GM23338 (cell line): ENCODE measurements at regions not wholly inside any gene's neighbourhood (a gene's known extent, or its start where the extent isn't known, plus 50 kb on each side); places are given as distances from the start of the nearest gene placed in this dataset.

Experiments used
- ATAC-seq: fragments of 200-7000 bp; cut with Tn5 transposase; 3 replicates; pipeline ENCODE4 v1.9.1; 2020
- DNase-seq: peaks from one replicate; pipeline ENCODE4 v3.0.0-alpha.2; 2015; ENCODE audit warnings: low spot score
- H2AFZ ChIP-seq: fragments of 200-600 bp; sonication (generic); 2 replicates; pipeline ENCODE4 v1.8.0; 2016; ENCODE audit warnings: antibody characterized with exemption, mild to moderate bottlenecking, moderate library complexity
- H3F3A ChIP-seq: fragments of 200-600 bp; sonication (generic); replicated peaks from 2 replicates; pipeline ENCODE4 v1.8.0; 2017; ENCODE audit warnings: antibody characterized with exemption, mixed run types, low read depth
- H3K27ac ChIP-seq: fragments of 200-600 bp; sonication (generic); 2 replicates; pipeline ENCODE4 v1.6.1; 2016; ENCODE audit warnings: low read depth
- H3K27me3 ChIP-seq: fragments of 200-600 bp; sonication (generic); 2 replicates; pipeline ENCODE4 v1.8.0; 2016; ENCODE audit warnings: mild to moderate bottlenecking, mixed run types, moderate library complexity; ENCODE audit not compliant: insufficient read depth
- H3K36me3 ChIP-seq: fragments of 200-600 bp; sonication (generic); 2 replicates; pipeline ENCODE4 v1.8.0; 2016; ENCODE audit warnings: mild to moderate bottlenecking; ENCODE audit not compliant: insufficient read depth
- H3K4me1 ChIP-seq: fragments of 200-600 bp; sonication (generic); 2 replicates; pipeline ENCODE4 v1.8.0; 2016; ENCODE audit warnings: mild to moderate bottlenecking, moderate library complexity; ENCODE audit not compliant: insufficient read depth
- H3K4me2 ChIP-seq: fragments of 200-600 bp; sonication (generic); 2 replicates; pipeline ENCODE4 v1.7.1; 2017; ENCODE audit warnings: mixed run types
- H3K4me3 ChIP-seq: fragments of 200-600 bp; sonication (generic); 2 replicates; pipeline ENCODE4 v1.6.1; 2016; ENCODE audit warnings: mixed run types
- H3K79me2 ChIP-seq: fragments of 200-600 bp; sonication (generic); replicated peaks from 2 replicates; pipeline ENCODE4 v1.8.0; 2017; ENCODE audit warnings: mild to moderate bottlenecking; ENCODE audit not compliant: insufficient read depth
- H3K9me2 ChIP-seq: fragments of 200-600 bp; sonication (generic); 2 replicates; pipeline ENCODE4 v1.8.0; 2017; ENCODE audit not compliant: insufficient read depth
- H4K20me1 ChIP-seq: fragments of 200-600 bp; sonication (generic); replicated peaks from 2 replicates; pipeline ENCODE4 v1.8.0; 2017; ENCODE audit warnings: mild to moderate bottlenecking; ENCODE audit not compliant: insufficient read depth
- H3K27ac Mint-ChIP-seq: 2 replicates; pipeline ENCODE4 v1.8.0; 2020; ENCODE audit warnings: inconsistent platforms, mild to moderate bottlenecking, moderate library complexity, mixed read lengths
- H3K27me3 Mint-ChIP-seq: 3 replicates; pipeline ENCODE4 v1.8.0; 2022; ENCODE audit warnings: low read depth, mild to moderate bottlenecking, moderate library complexity, mixed read lengths, inconsistent platforms; ENCODE audit not compliant: insufficient read depth, poor library complexity
- H3K36me3 Mint-ChIP-seq: 3 replicates; pipeline ENCODE4 v1.8.0; 2021; ENCODE audit warnings: low read depth, mild to moderate bottlenecking, inconsistent platforms, moderate library complexity, mixed read lengths
- H3K4me1 Mint-ChIP-seq: 3 replicates; pipeline ENCODE4 v1.8.0; 2020; ENCODE audit warnings: mild to moderate bottlenecking, inconsistent platforms, mixed read lengths
- H3K4me3 Mint-ChIP-seq: 3 replicates; pipeline ENCODE4 v1.8.0; 2021; ENCODE audit warnings: moderate library complexity, mild to moderate bottlenecking, inconsistent platforms, mixed read lengths
- H3K9me3 Mint-ChIP-seq: 3 replicates; pipeline ENCODE4 v1.8.0; 2020; ENCODE audit warnings: moderate library complexity, mild to moderate bottlenecking, inconsistent platforms, mixed read lengths
- CREB1 ChIP-seq: fragments of 250-450 bp; sonication (Bioruptor Pico); IDR thresholded peaks from 2 replicates; pipeline ENCODE4 v1.5.0; 2020; ENCODE audit warnings: low read depth, mild to moderate bottlenecking, moderate library complexity
- ETS1 ChIP-seq: IDR thresholded peaks from 2 replicates; pipeline ENCODE4 v1.6.1; 2016; ENCODE audit warnings: antibody characterized with exemption
- EZH2 ChIP-seq: fragments of 200-600 bp; sonication (generic); IDR thresholded peaks from one replicate; pipeline ENCODE4 v1.8.0; 2017; ENCODE audit warnings: antibody characterized with exemption, mild to moderate bottlenecking, low read depth; ENCODE audit not compliant: unreplicated experiment
- EZH2phosphoT487 ChIP-seq: fragments of 200-600 bp; sonication (generic); IDR thresholded peaks from one replicate; pipeline ENCODE4 v1.8.1; 2018; ENCODE audit warnings: antibody characterized with exemption; ENCODE audit not compliant: unreplicated experiment
- JUNB ChIP-seq: IDR thresholded peaks from one replicate; pipeline ENCODE4 v1.6.1; 2016; ENCODE audit warnings: antibody characterized with exemption; ENCODE audit not compliant: unreplicated experiment
- NANOG ChIP-seq: IDR thresholded peaks from 2 replicates; pipeline ENCODE4 v1.6.1; 2016; ENCODE audit warnings: antibody characterized with exemption, borderline replicate concordance
- POLR2AphosphoS5 ChIP-seq: IDR thresholded peaks from 2 replicates; pipeline ENCODE4 v1.6.1; 2016; ENCODE audit warnings: antibody characterized with exemption, low read depth
- REST ChIP-seq: IDR thresholded peaks from one replicate; pipeline ENCODE4 v1.6.1; 2018; ENCODE audit warnings: antibody characterized with exemption; ENCODE audit not compliant: unreplicated experiment
- STAT1 ChIP-seq: IDR thresholded peaks from one replicate; pipeline ENCODE4 v1.6.1; 2016; ENCODE audit warnings: antibody characterized with exemption; ENCODE audit not compliant: unreplicated experiment
- ZNF114 ChIP-seq: fragments of 250-450 bp; sonication (Bioruptor Pico); IDR thresholded peaks from 2 replicates; pipeline ENCODE4 v1.5.0; 2020; ENCODE audit warnings: mild to moderate bottlenecking, moderate library complexity
- ZNF331 ChIP-seq: fragments of 250-450 bp; sonication (Bioruptor Pico); IDR thresholded peaks from 2 replicates; pipeline ENCODE4 v1.5.0; 2020; ENCODE audit warnings: low read depth, mild to moderate bottlenecking, moderate library complexity
- ZNF462 ChIP-seq: fragments of 250-450 bp; sonication (Bioruptor Pico); IDR thresholded peaks from 2 replicates; pipeline ENCODE4 v1.5.0; 2020; ENCODE audit warnings: mild to moderate bottlenecking, moderate library complexity
- TF ChIP-seq, protein P1 (sequence below), 2 experiments: fragments of 200-600 bp in 1 of 2; sonication (generic) in 1 of 2; conservative IDR thresholded peaks; 2 replicates each; pipeline versions ENCODE4 v1.5.1 to v1.6.1; 2016 to 2017; ENCODE audit warnings: antibody characterized with exemption in 2 of 2, low read depth in 2 of 2, mild to moderate bottlenecking in 2 of 2, moderate library complexity in 1 of 2

DNA sequence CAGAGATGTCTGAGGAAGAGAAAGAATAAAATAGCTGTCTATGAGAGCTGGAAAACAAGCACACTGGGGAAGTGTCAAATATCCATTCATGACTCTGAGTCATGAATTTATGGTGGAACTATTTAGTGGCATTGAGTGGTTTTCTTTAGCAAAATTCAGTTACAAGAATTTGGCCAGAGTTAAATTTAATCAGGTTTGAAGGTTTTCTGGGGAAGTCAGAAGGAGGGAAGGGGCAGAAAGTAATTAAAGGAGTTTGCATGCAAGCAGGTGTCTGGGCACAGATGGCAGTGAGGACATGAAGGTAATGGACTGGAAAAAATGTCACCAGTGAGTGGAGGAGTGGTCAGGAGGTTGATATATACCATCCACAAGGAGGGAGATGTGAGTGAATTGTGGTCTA, 121.9 kb upstream of the IVNS1ABP start:
- no peak for DNase-seq
- Mint-ChIP-seq H3K9me3 (no peaks in the 10 kb centered on the region), H3K27ac (no peak overlapping the region), H3K27me3 (no peaks in the 10 kb centered on the region), H3K4me1 (no peaks in the 10 kb centered on the region), H3K4me3 (no peak overlapping the region), H3K36me3 (no peaks in the 10 kb centered on the region)
- no peaks in the 10 kb centered on the region for H3K27me3 ChIP-seq
- no peak overlapping the region for H3K4me2 ChIP-seq
- ATAC-seq: no peak
- no peaks in the 10 kb centered on the region for H3K4me1 ChIP-seq
- no peak overlapping the region for H3K4me3 ChIP-seq
- H3K27ac ChIP-seq: no peak overlapping the region
- no peaks in the 10 kb centered on the region for H3K36me3 ChIP-seq
- H3K9me2 ChIP-seq: peaks cover 18% of the 10 kb centered on the region
- H3F3A ChIP-seq: no peaks in the 10 kb centered on the region
- H4K20me1 ChIP-seq: no peaks in the 10 kb centered on the region
- TF ChIP-seq REST (no peak), EZH2 (no peak), EZH2phosphoT487 (no peak), NANOG (no peak), POLR2AphosphoS5 (no peak), STAT1 (no peak), JUNB (no peak), ZNF462 (CRISPR knock-in tag) (no peak), ZNF331 (CRISPR knock-in tag) (no peak), CREB1 (CRISPR knock-in tag) (no peak), ETS1 (no peak), ZNF114 (CRISPR knock-in tag) (no peak)
- TF ChIP-seq, protein P1, sequence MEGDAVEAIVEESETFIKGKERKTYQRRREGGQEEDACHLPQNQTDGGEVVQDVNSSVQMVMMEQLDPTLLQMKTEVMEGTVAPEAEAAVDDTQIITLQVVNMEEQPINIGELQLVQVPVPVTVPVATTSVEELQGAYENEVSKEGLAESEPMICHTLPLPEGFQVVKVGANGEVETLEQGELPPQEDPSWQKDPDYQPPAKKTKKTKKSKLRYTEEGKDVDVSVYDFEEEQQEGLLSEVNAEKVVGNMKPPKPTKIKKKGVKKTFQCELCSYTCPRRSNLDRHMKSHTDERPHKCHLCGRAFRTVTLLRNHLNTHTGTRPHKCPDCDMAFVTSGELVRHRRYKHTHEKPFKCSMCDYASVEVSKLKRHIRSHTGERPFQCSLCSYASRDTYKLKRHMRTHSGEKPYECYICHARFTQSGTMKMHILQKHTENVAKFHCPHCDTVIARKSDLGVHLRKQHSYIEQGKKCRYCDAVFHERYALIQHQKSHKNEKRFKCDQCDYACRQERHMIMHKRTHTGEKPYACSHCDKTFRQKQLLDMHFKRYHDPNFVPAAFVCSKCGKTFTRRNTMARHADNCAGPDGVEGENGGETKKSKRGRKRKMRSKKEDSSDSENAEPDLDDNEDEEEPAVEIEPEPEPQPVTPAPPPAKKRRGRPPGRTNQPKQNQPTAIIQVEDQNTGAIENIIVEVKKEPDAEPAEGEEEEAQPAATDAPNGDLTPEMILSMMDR (conservative IDR thresholded peaks at IDR 0.05; ENCODE audit: low read depth in 2 of 2): no peak
- no peaks in the 10 kb centered on the region for H3K79me2 ChIP-seq
- no peak overlapping the region for H2AFZ ChIP-seq
